OCI-LY1 (cell line): ENCODE measurements at regions not wholly inside any gene's neighbourhood (a gene's known extent, or its start where the extent isn't known, plus 50 kb on each side); places are given as distances from the start of the nearest gene placed in this dataset.

Source experiments
- H2AFZ ChIP-seq: fragments of 200-600 bp; sonication (generic), shearing (Covaris generic); 2 replicates; pipeline ENCODE4 v1.6.0; 2014; ENCODE audit warnings: antibody characterized with exemption, mild to moderate bottlenecking, low read length
- H3F3A ChIP-seq: fragments of 200-600 bp; sonication (generic), shearing (Covaris generic); 2 replicates; pipeline ENCODE4 v1.6.0; 2014; ENCODE audit warnings: mild to moderate bottlenecking, antibody characterized with exemption, low read length, moderate library complexity; ENCODE audit not compliant: insufficient read depth
- H3K27ac ChIP-seq: fragments of 200-600 bp; sonication (generic); 2 replicates; pipeline ENCODE4 v1.5.1; 2014; ENCODE audit warnings: low read length, mixed run types, mild to moderate bottlenecking, low read depth; ENCODE audit not compliant: poor library complexity, severe bottlenecking
- H3K27me3 ChIP-seq: fragments of 200-600 bp; sonication (generic); 2 replicates; pipeline ENCODE4 v1.6.0; 2014; ENCODE audit warnings: antibody characterized with exemption, mild to moderate bottlenecking, low read length, moderate library complexity; ENCODE audit not compliant: insufficient read depth
- H3K36me3 ChIP-seq: fragments of 200-600 bp; sonication (generic); 2 replicates; pipeline ENCODE4 v1.6.1; 2014; ENCODE audit warnings: mild to moderate bottlenecking, antibody characterized with exemption, low read length, moderate library complexity, mixed read lengths; ENCODE audit not compliant: insufficient read depth
- H3K4me1 ChIP-seq: fragments of 200-600 bp; sonication (generic); 2 replicates; pipeline ENCODE4 v1.5.1; 2014; ENCODE audit warnings: mild to moderate bottlenecking, low read length, moderate library complexity; ENCODE audit not compliant: insufficient read depth, severe bottlenecking
- H3K4me2 ChIP-seq: fragments of 200-600 bp; sonication (generic), shearing (Covaris generic); 2 replicates; pipeline ENCODE4 v1.6.1; 2014; ENCODE audit warnings: low read length
- H3K4me3 ChIP-seq: fragments of 200-600 bp; sonication (generic); 2 replicates; pipeline ENCODE4 v1.5.1; 2014; ENCODE audit warnings: low read length, low read depth, mild to moderate bottlenecking, mixed read lengths; ENCODE audit not compliant: poor library complexity, severe bottlenecking
- H3K79me2 ChIP-seq: fragments of 200-600 bp; shearing (Covaris generic); 2 replicates; pipeline ENCODE4 v1.6.1; 2016; ENCODE audit warnings: mixed run types, low read length, mixed read lengths; ENCODE audit not compliant: insufficient read depth
- H3K9ac ChIP-seq: fragments of 200-600 bp; sonication (generic), shearing (Covaris generic); 2 replicates; pipeline ENCODE4 v1.6.1; 2014; ENCODE audit warnings: mild to moderate bottlenecking, low read length, mixed read lengths
- H3K9me2 ChIP-seq: fragments of 200-600 bp; sonication (generic), shearing (Covaris generic); 2 replicates; pipeline ENCODE4 v1.6.1; 2014; ENCODE audit warnings: low read depth, mild to moderate bottlenecking, low read length, mixed read lengths
- H3K9me3 ChIP-seq: fragments of 200-600 bp; shearing (Covaris generic); 2 replicates; pipeline ENCODE4 v1.6.1; 2014; ENCODE audit warnings: low read length, mixed read lengths
- H4K20me1 ChIP-seq: fragments of 200-600 bp; sonication (generic), shearing (Covaris generic); 2 replicates; pipeline ENCODE4 v1.6.0; 2016; ENCODE audit warnings: mild to moderate bottlenecking, low read length; ENCODE audit not compliant: insufficient read depth
- CTCF ChIP-seq: fragments of 200-600 bp; sonication (generic), shearing (Covaris generic); IDR thresholded peaks from 2 replicates; pipeline ENCODE4 v1.5.1; 2017; ENCODE audit warnings: mild to moderate bottlenecking, antibody characterized with exemption, low read length, moderate library complexity, mixed read lengths
- EZH2 ChIP-seq: fragments of 200-600 bp; sonication (generic), shearing (Covaris generic); IDR thresholded peaks from 2 replicates; pipeline ENCODE4 v1.8.0; 2017; ENCODE audit warnings: borderline replicate concordance, mixed run types, mild to moderate bottlenecking, antibody characterized with exemption, low read length, moderate library complexity, mixed read lengths

- no peaks in the 10 kb centered on the region for H3K4me1 ChIP-seq
- H2AFZ ChIP-seq = no peak overlapping the region
- H3K79me2 ChIP-seq = no peaks in the 10 kb centered on the region
- no peaks in the 10 kb centered on the region for H3K9me3 ChIP-seq
- no peak overlapping the region for H3K27ac ChIP-seq
- H4K20me1 ChIP-seq = no peaks in the 10 kb centered on the region
- no peak overlapping the region for H3K4me2 ChIP-seq
- no peaks in the 10 kb centered on the region for H3K9me2 ChIP-seq
- no peak overlapping the region for H3K4me3 ChIP-seq
- no peaks in the 10 kb centered on the region for H3F3A ChIP-seq
- TF ChIP-seq CTCF (no peak), EZH2 (no peak)
- no peaks in the 10 kb centered on the region for H3K36me3 ChIP-seq
- no peaks in the 10 kb centered on the region for H3K27me3 ChIP-seq
- H3K9ac ChIP-seq = no peak overlapping the region
These were observed 141.2 kb upstream of the ZIC3 start for GRCh38 chrX:137424679-137425078.

- Histone ChIP-seq H2AFZ (no peak overlapping the region), H3K79me2 (no peaks in the 10 kb centered on the region), H3K4me3 (no peak overlapping the region), H4K20me1 (no peaks in the 10 kb centered on the region), H3K4me1 (no peaks in the 10 kb centered on the region), H3K36me3 (no peaks in the 10 kb centered on the region), H3K9me2 (no peaks in the 10 kb centered on the region), H3K9me3 (no peaks in the 10 kb centered on the region), H3F3A (no peaks in the 10 kb centered on the region), H3K4me2 (no peak overlapping the region), H3K27me3 (no peaks in the 10 kb centered on the region), H3K9ac (no peak overlapping the region), H3K27ac (no peak overlapping the region)
- TF ChIP-seq CTCF (no peak), EZH2 (no peak)
These were observed 142.7 kb upstream of the ZIC3 start for GRCh38 chrX:137423241-137423640.

- Histone ChIP-seq H4K20me1 (no peaks in the 10 kb centered on the region), H3K4me3 (no peak overlapping the region), H3K4me2 (no peak overlapping the region), H3K4me1 (no peaks in the 10 kb centered on the region), H3K27ac (no peak overlapping the region), H3F3A (no peaks in the 10 kb centered on the region), H3K9ac (no peak overlapping the region), H3K79me2 (no peaks in the 10 kb centered on the region), H3K9me3 (no peaks in the 10 kb centered on the region), H2AFZ (no peak overlapping the region), H3K36me3 (no peaks in the 10 kb centered on the region), H3K9me2 (no peaks in the 10 kb centered on the region), H3K27me3 (no peaks in the 10 kb centered on the region)
- TF ChIP-seq CTCF (no peak), EZH2 (no peak)
These were observed 147.8 kb upstream of the ZIC3 start for GRCh38 chrX:137418086-137418485.
